Fibroblast of lung (primary cell): ENCODE measurements at regions not wholly inside any gene's neighbourhood (a gene's known extent, or its start where the extent isn't known, plus 50 kb on each side); places are given as distances from the start of the nearest gene placed in this dataset.

Experiments
- EZH2 ChIP-seq: IDR thresholded peaks from 2 replicates; pipeline ENCODE4 v1.5.1; 2012; ENCODE audit warnings: low read length, control low read depth, mild to moderate bottlenecking; ENCODE audit errors: missing control alignments
- TF ChIP-seq, protein P1 (sequence below), 2 donors: IDR thresholded peaks in 1 of 2; conservative IDR thresholded peaks in 1 of 2; 1 replicate in 1 of 2; 2 replicates in 1 of 2; pipeline ENCODE4 v1.5.1; 2011 to 2012; ENCODE audit warnings: low read length in 2 of 2, control low read depth in 1 of 2, inconsistent platforms in 1 of 2, low read depth in 1 of 2, mild to moderate bottlenecking in 1 of 2

DNA sequence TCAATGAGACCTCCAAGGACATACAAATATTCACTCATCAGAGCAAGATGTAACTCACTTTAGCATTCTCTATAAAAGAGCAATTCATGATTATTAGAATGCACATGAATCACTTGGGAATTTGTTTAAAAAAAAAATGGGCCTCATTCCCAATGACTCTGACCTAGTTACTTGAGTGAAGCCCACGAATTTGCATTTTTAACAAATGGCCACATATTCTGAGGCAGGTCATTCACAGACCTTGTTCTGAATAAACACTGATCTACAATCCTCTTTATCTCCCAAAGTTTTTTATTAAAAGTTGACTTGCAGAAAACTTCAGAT lies 255.1 kb upstream of the VEGFC start:
- TF ChIP-seq, protein P1, sequence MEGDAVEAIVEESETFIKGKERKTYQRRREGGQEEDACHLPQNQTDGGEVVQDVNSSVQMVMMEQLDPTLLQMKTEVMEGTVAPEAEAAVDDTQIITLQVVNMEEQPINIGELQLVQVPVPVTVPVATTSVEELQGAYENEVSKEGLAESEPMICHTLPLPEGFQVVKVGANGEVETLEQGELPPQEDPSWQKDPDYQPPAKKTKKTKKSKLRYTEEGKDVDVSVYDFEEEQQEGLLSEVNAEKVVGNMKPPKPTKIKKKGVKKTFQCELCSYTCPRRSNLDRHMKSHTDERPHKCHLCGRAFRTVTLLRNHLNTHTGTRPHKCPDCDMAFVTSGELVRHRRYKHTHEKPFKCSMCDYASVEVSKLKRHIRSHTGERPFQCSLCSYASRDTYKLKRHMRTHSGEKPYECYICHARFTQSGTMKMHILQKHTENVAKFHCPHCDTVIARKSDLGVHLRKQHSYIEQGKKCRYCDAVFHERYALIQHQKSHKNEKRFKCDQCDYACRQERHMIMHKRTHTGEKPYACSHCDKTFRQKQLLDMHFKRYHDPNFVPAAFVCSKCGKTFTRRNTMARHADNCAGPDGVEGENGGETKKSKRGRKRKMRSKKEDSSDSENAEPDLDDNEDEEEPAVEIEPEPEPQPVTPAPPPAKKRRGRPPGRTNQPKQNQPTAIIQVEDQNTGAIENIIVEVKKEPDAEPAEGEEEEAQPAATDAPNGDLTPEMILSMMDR (conservative IDR thresholded peaks at IDR 0.05 in 1 of 2, IDR thresholded peaks at IDR 0.05 in 1 of 2; ENCODE audit: low read depth in 1 of 2, low read length in 2 of 2), result no peak
- no peak for TF ChIP-seq EZH2
